OCI-LY3 (cell line): ENCODE measurements at regions not wholly inside any gene's neighbourhood (a gene's known extent, or its start where the extent isn't known, plus 50 kb on each side); places are given as distances from the start of the nearest gene placed in this dataset.
"Not testable (repeated sequence)": the region's sequence is repeated elsewhere in the genome, so short reads cannot be mapped to it uniquely, and the experiment has no call there.

Experiments
- EZH2phosphoT487 ChIP-seq: fragments of 200-600 bp; shearing (Covaris generic); IDR thresholded peaks from 2 replicates; pipeline ENCODE4 v1.6.1; 2018; ENCODE audit warnings: antibody characterized with exemption, mixed run types, low read depth
- TF ChIP-seq, protein P1 (sequence below): fragments of 200-600, 300-600 bp; sonication (generic); IDR thresholded peaks from 2 replicates; pipeline ENCODE4 v1.5.1; 2014; ENCODE audit warnings: antibody characterized with exemption, low read length, low read depth

DNA sequence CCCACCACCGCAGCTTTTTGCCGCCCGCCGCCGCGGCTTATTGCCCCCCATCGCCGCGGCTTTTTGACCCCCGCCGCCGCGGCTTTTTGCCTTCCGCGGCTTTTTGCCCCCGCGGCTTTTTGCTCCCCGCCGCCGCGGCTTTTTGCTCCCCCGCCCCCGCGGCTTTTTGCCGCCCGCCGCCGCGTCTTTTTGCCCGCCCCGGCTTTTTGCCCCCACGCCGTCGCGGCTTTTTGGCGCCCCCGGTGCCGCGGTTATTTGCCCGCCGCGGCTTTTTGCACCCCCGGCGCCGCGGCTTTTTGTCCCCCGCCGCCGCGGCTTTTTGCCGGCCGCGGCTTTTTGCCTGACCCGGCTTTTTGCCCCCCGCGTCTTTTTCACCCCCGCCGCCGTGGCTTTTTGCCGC lies 3061.8 kb upstream of the TEKT4 start:
- TF ChIP-seq, protein P1, sequence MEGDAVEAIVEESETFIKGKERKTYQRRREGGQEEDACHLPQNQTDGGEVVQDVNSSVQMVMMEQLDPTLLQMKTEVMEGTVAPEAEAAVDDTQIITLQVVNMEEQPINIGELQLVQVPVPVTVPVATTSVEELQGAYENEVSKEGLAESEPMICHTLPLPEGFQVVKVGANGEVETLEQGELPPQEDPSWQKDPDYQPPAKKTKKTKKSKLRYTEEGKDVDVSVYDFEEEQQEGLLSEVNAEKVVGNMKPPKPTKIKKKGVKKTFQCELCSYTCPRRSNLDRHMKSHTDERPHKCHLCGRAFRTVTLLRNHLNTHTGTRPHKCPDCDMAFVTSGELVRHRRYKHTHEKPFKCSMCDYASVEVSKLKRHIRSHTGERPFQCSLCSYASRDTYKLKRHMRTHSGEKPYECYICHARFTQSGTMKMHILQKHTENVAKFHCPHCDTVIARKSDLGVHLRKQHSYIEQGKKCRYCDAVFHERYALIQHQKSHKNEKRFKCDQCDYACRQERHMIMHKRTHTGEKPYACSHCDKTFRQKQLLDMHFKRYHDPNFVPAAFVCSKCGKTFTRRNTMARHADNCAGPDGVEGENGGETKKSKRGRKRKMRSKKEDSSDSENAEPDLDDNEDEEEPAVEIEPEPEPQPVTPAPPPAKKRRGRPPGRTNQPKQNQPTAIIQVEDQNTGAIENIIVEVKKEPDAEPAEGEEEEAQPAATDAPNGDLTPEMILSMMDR, result not testable (repeated sequence)
- TF ChIP-seq EZH2phosphoT487, result not testable (repeated sequence)
